Stimulated activated CD8-positive, alpha-beta memory T cell treated with anti-CD3 and anti-CD28 coated beads, Interleukin-7, amount 100 ng/mL, for 1 hour (primary cell): ENCODE measurements at regions not wholly inside any gene's neighbourhood (a gene's known extent, or its start where the extent isn't known, plus 50 kb on each side); places are given as distances from the start of the nearest gene placed in this dataset.
"Not testable (repeated sequence)": the region's sequence is repeated elsewhere in the genome, so short reads cannot be mapped to it uniquely, and the experiment has no call there.

Experiments used
- DNase-seq, 2 donors: peaks; one replicate each; pipeline ENCODE4 v3.0.0-alpha.2; 2020; ENCODE audit warnings: low read depth in 2 of 2

DNA sequence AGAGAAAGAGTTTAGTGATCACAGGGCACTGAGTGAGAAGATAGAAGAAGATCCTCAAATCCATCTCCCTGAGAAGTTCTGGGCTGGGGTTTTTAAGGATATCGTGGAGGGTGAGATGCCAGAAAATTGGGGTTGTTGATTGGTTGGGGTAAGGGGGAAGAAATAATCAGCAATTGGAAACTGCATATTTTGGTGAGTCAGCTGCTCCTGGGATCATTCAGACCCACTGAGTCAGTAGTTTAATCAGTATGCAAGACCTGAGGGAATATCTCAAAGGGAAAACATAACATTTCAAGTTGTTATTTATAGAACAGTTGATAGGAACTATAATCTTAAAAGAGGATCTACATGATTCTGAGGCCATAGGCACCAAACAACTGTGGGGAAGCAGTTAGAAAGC lies 183.4 kb downstream of the FCRL5 start:
- not testable (repeated sequence) for DNase-seq

DNA sequence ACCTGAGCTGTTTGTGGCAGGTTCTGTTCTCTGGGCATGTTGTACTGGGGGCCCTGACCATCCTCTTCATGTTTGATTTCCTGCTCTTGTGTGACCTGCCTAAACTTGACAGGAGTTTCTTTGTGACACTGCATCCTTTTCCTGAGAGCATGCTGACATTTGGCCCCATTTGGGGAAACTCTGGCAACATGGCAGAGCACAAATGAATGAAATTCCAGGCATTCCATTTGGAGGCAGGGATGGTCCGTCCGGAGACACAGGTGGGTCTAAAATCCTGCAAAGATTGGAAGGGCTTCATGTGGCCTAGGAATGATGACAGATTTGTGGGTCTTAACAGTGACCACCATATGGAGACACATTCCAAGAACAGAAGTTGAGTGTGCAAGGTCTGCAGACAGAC lies 184.0 kb downstream of the FCRL5 start:
- DNase-seq: no peak

DNA sequence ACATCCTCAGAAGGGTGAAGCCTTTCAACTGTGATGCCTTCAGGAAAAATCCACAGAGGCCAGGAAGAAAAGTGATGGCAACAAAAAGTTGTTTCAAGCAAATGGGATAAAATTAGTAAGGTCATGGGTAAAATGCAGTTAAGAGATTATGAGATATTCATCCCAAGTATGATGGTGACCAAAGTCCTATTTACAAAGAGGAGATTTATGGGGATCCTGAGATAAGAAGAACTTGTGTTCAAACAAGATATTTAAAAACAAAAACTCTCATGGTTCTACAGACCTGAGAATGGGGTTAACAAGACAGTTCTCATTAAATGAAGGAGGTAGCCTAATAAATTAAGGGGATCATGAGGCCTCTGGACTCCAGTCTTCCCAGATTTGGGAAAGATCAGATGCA lies 184.4 kb downstream of the FCRL5 start:
- no peak for DNase-seq

DNA sequence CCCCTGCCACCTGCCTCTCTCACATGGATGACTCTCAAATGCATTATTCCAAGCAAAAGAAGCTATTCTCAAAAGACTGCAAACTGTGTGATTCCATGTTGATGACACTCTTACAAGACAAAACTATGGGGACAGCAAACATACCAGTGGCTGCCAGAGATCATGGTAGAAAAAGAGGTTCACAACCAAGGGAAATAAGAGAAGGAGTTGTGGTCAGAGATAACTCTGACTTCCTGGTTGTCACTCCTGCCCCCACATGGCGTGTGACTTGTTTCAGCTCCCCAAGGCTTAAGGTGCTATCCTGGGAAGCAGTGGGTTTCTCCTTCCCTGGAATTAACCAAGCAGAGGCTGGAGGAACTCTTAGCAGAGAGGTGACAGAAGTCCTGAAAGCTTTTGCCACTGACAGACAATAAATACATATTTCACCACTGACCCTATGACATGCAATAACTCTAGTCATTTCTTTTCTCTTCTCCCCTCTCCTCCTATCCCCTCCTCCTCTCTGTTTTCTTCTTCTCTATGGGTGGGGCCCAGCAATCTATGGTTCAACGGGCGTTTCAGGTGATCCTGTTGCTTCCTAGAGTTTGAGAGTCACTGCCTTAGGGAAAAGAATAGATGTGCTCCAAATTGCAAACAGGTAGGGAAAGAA lies 185.1 kb downstream of the FCRL5 start:
- DNase-seq: no peak

DNA sequence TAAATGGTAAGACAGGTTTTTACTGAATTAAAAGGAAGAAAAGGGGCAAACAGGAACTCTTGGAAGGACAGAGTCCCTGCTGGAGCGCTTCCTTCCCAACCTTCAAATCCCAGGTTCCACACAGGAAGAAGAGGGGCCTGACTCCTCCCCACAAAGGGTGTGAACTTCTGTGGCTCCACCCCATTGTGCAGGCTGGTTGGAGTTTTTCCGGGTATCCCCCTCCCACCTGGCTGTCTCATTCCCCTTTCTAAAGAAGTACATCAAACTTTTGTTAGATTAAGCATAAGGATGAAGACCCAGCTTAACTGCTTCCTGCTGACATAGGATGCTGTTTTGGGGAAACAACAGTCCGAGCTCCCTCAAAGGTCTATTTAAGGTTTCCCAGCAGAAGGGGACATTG lies 187.7 kb downstream of the FCRL5 start:
- DNase-seq: no peak

DNA sequence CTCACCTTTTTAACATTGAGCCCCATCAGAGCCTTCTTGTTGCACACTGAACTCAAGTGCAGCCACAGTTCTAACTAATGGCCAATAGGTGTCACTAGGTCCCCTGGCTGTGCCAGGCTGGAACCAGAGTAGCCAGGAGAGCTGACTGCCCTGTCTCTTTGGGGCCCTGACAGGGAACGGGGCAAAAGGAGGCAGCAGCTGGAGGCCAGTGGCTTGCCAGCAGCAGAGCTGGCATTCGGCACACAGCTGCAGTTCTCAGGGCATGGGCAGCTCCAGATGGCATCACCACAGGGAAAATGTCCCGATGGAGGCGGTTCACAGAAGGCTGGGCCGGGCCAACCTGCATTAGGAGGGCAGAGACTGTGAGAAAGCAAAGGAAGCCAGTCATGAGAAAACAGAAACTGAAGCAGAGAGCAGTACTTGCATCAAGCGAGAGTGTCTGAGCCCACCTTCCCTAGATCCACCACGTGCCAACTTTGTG lies 188.6 kb downstream of the FCRL5 start:
- DNase-seq: no peak

DNA sequence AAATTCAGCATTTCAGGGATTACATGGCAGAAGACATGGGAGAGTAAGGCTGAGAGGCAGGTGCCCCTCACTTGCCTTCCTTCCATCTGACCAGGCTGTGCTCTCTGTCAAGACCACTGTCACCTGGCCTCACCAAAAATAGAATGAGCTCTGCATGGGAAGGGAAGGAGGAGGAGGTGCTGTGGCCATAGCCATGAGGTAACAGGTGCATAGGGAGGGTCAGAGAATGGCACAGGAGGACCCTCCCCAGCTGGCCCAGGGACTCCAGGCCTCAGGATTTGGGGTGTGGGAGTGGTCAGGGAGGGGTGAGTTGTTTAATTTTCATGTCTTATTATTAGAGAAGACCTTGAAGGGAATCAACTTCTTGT lies 192.3 kb downstream of the FCRL5 start:
- no peak for DNase-seq

DNA sequence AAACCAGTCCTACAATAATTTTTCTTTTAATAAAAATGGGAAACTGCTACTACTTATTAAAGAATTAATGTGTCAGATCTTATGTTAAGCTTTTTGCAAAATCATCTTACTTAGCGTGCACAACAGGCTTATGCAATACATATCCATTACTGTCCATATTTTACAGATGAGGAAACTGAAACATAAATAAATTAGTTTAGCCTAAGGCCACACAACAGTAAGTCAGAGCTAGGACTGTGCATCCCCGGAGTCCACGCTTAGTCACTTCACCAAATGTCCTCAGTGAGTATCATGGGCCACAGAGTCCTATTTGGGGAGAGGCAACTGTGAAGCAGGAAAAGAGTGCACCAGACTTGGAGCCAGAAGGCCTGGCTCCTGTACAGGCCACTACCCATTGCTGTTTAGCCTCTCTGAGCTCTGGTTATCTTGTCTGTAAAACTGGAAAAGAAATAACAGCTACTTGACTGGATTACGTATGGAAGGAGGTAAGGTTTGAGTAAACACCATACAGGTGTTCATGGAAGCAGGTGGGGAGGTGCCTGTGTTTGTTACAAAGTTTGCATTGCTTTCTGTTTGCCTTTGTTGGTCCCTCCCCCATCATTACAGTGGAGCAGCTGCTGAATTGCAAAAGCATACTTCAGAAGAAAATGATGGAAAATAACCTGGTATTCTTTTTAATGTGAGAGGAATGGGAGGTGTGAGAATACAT lies 192.8 kb downstream of the FCRL5 start:
- DNase-seq: no peak

DNA sequence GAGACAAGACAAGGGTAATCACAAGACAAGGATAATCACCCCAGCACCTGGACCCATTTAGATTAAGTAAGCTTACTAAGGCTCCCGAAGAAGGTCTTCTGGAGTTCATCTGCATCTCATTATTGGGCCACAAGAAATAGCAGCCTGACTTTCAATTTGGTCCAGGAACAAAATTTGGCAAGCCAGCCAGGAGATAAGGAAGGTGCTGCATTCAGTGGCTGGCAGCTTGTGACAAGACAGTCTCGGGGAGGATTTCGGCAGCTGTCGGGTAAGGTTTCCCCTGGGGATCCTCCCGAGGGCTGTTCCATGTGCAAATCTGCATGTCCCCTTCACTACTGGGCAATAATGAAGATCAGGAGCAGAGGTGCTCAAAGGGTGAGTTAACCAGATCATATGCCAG lies 195.2 kb downstream of the FCRL5 start:
- DNase-seq: no peak

DNA sequence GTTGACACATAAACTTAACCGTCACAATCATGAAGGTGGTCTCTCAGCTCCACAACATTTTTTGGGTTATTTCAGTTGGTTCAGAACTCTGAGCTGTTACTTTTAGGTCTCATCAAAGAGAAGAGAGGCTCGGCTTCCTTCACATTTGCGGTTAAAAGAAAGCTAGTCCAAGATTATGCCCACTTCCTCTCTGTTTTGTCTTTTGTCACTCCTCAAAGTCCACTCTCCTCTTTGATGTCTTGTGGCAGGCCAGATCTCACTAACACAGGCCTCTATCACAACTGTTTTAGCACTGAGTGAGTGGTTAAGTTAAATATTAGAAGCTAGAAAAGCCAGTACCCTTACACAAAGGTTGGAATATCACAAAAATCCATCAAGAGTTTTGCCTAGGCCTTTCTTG lies 195.7 kb downstream of the FCRL5 start:
- DNase-seq: no peak

DNA sequence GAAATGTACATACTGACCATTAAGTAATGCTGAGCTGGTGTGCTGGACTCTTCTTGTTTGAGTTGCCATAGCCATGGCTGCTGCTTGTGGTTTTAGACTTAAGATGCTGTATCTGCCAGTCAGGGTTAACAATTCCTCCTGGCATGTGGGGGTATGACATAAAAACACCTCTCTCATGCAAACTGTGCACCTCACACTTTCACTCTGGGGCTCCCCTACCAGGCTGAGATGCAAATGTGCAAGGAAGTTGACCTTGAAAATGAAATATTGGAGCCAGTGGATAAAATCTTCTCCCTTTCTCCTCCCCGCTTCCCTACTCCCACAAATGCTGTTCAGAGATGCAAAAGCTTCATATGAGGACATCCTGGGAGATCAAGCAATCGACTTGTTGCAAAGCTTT lies 198.8 kb downstream of the FCRL5 start:
- no peak for DNase-seq

DNA sequence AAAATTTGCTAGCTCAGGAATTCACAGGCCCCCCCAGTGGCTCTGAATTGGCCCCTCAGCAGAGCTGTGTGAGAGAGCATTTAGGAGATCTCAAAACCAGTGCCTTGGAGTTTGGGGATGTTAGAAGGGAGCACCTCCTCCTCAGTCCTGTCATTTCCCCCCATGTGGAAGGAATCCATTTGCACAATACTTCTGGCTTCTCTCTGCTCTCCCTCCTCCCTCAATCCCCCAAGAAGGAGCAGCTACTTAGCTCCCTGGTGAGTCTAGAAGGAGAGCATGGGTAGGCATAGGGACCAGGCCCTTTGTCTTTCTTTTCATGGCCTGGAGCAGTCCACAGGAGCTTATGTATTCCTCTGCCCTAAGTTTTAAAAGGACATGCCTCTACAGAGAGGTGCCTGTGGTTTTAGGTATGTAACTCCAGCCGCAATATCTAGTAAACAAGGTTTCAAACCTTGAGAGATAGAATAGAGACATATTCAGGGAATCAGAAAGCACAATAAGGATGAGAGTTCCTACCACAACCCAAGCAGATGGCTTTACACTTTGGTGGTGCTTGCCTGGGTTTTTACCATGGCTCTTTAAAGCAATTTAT lies 199.4 kb downstream of the FCRL5 start:
- DNase-seq: no peak

DNA sequence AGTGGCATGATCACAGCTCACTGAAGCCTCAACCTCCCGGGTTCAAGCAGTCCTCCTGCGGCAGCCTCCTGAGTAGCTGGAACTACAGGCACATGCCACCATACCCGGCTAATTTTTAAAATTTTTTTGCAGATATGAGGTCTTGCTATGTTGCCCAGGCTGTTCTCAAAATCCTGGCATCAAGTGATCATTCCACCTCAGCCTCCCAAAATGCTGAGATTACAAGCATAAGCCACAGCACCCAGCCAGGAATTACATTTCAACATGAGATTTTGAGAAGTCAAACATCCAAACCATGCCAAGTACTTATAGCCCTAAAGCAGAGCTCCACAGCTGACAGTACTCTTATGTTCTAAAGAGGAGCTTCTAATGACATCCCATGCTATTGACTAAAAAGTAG lies 200.1 kb downstream of the FCRL5 start:
- DNase-seq: no peak

DNA sequence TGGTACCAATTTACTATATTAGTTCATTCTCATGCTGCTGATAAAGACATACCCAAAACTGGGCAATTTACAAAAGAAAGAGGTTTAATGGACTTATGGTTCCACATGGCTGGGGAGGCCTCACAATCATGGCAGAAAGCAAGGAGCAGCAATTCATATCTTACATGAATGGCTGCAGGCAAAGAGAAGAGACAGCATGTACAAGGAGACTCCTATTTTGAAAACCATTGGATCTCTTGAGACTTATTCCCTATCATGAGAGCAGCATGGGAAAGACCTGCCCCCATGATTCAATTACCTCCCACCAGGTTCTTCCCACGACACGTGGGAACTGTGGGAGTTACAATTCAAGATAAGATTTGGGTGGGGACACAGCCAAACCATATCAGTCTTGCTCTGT lies 200.5 kb downstream of the FCRL5 start:
- not testable (repeated sequence) for DNase-seq

DNA sequence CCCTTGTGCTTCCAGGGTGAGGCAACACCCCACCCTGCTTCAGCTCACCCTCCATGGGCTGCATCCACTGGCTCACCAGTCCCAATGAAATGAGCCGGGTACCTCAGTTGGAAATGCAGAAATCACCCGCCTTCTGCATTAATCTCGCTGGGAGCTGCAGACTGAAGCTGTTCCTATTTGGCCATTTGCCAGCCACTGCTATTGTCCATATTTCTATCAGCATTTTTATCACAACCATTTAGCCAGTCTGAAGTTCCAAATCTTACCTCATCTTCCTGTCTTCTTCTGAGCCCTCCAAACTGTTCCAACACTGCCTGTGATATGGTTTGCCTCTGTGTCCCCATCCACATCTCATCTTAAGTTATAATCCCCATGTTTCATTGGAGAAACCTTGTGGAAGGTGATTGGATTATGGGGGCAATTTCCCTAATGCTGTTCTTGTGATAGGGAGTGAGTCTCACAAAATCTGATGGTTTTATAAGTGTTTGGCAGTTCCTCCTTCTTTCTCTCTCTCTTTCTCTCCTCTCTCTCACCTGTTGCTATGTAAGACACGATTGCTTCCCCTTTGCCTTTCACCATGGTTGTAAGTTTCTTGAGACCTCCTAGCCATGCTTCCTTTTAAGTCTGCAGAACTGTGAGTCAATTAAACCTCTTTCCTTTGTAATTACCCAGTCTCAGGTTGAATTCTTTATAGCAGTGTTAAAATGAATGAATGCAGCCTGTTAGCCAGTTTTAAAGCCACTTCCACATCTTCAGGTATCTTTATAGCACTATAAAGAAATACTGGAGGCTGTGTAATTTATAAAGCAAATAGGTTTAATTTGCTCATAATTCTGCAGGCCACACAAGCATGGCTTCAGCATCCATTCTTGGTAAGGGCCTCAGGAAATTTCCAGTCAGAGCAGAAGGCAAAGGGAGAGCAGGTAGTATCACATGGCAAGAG lies 203.5 kb downstream of the FCRL5 start:
- no peak for DNase-seq

DNA sequence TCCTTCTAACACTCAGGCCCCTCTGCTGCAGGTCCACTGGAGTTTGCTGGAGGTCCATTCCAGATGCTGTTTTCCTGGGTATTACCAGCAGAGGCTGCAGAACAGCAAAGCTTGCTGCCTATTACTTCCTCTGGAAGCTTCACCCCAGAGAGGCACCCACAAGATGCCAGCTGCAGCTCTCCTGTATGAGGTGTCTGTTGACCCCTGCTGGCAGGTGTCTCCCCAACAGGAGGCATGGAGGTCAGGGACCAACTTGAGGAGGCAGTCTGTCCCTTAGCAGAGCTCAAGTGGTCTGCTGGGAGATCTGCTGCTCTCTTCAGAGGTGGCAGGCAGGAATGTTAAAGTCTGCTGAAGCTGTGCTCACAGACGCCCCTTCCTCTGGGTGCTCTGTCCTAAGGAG lies 204.8 kb downstream of the FCRL5 start:
- no peak for DNase-seq

DNA sequence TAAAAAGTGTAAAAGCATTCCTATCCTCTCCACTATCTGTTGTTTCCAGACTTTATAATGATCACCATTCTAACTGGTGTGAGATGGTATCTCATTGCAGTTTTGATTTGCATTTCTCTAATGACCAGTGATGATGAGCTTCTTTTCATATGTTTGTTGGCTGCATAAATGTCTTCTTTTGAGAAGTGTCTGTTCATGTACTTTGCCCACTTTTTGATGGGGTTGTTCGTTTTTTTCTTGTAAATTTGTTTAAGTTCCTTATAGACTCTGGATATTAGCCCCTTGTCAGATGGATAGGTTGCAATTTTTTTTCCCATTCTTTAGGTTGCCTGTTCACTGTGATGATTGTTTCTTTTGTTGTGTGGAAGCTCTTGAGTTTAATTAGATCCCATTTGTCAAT lies 199.6 kb upstream of the ETV3 start:
- not testable (repeated sequence) for DNase-seq

DNA sequence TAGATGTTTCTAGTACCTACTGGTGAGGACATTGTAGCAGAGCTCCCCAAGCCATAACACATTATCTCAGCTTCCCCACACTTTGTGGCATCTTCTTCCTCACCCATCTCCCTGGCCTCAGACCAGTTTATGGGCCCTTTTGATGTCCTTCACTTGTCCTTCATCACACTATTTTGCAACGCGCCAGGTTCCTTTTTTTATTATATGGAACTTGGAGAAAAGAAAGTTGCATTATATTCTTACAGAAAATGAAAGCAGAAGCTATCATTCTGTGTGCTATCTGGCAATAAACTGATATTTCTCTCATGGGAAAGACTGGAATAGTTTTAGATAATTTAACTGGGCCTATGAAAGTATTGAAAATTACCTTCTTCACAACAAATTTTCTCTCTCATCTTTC lies 196.9 kb upstream of the ETV3 start:
- DNase-seq: no peak

DNA sequence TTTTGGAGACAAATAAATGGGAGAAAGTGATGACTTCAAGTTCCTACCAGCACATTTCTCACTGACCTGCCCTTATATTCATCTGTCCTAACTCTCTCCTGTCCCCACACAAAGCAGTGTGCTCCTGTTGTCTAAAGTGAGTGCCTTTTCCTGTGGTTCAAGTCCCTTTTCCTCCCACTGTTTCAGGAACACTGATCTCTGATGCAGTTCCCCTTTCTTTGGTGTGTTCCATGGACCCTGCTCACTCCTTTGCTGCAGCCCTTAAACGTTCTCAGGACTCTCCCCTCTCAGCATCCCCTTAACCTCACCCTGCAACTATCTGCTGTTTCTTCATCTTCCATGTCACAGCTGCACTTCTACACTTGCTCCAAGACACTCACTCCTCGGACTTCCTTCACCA lies 195.8 kb upstream of the ETV3 start:
- DNase-seq: no peak

DNA sequence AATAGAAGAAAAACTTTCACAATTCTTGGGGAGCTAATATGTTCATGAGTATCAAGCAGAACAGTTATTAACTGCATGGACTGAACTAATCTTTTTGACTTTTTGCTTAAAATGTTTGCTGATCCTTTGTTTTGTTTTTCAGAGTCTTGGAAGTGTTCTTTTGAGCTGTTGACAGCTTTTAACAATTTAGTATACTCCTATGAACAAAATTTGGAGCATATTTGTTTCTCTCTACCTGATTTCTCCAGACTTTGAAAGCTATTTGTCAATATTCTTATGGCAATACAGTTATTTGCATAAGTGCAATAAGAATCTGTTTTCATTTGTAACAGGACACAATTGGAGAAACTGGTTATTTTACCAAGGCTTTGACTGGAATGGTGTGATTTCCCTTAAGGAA lies 192.0 kb upstream of the ETV3 start:
- not testable (repeated sequence) for DNase-seq

DNA sequence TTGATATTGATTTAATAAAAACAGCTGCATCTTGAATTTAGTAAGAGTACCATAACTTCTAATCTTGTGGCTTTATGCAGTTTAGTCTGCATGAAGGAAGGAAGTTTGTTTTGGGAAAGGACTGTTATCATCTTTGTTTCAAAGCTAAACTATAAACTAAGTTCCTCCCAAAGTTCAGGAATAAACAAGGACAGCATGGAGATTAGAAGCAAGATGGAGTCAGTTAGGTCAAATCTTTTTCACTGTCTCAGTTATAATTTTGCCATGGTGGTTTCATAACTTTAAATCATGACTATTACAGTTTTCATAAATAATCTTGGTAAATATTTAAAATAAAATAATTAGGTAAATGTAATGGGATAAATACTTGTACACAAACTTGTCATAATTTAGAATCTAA lies 189.9 kb upstream of the ETV3 start:
- DNase-seq: not testable (repeated sequence)

DNA sequence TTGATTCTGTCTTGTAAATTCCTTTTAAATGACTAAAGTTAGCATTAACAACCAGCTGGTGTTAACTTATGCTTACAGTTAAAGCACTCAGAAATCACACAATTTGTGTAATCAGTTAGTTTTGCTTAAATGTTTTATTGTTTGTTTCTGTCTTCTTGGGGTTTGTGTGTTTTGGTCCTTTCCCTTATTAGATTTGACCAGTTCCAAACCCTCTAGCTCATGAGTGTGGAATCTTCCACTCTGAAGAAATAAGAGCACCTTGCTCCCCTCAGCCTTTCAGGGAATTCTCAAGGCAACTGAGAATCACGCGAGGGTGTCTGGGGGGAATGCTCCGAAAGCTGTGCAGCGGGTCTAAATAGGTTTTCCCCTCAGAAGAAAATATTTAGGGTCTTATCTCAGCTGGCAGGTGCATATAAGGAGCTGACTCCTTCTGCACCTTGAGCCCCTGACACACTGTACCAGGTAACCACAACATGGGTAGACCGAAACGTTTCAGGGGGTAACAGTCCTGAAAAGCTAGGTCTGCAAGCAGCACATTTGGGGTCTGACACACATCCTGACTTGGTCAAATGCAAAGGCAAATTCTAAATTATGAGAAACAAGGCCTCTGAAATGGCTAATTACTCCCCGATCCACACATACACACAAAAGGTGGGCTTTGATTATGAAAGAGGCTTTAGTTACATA lies 188.1 kb upstream of the ETV3 start:
- DNase-seq: no peak
